ENCODE measurements at regions not wholly inside any gene's neighbourhood (a gene's known extent, or its start where the extent isn't known, plus 50 kb on each side); places are given as distances from the start of the nearest gene placed in this dataset.

DNA sequence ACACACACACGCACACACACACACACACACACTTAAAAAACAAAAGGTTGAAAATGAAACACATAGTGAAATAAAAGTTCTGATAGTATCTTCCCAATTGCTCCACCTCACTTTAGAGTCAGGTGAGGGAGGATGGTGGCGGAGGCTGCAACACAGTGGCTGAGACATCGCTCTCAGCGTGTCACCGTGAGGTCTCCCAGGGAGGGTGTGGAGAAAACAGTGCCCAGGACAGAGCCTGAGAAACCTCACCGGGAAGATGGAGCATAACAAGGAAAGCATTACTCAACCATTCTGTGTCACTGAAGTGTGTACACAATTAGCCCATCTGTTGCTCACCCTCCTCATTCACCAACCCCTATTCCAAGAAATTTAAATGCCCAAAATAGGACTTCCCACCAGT, 111.4 kb upstream of the USP29 start:
- Histone ChIP-seq H3K4me2 (ENCODE audit: low read length) (no peak overlapping the region), H3K9me2 (ENCODE audit: insufficient read depth) (no peaks in the 10 kb centered on the region), H3K27me3 (ENCODE audit: insufficient read depth, low read length) (no peaks in the 10 kb centered on the region), H3K9ac (ENCODE audit: low read length) (no peak overlapping the region), H3K79me2 (ENCODE audit: insufficient read depth, low read length) (no peaks in the 10 kb centered on the region), H4K20me1 (ENCODE audit: insufficient read depth) (no peaks in the 10 kb centered on the region), H3K4me1 (ENCODE audit: control insufficient read depth in 1 of 2, insufficient read depth in 2 of 2, low read length in 2 of 2) (no peaks in the 10 kb centered on the region), H3K27ac (ENCODE audit: low read depth, low read length) (no peak overlapping the region), H3K4me3 (replicated peaks in 1 of 2; ENCODE audit: low read depth in 1 of 2, low read length in 2 of 2) (no peak overlapping the region), H2AFZ (ENCODE audit: low read depth, low read length, poor library complexity, severe bottlenecking) (no peak overlapping the region), H3K9me3 (ENCODE audit: control insufficient read depth in 1 of 2, insufficient read depth in 1 of 2, low read depth in 1 of 2, low read length in 2 of 2) (peaks cover 3 to 13% of the 10 kb centered on the region in 2 experiments; a peak in 2 of 4 replicates), H3K36me3 (ENCODE audit: control insufficient read depth in 1 of 2, insufficient read depth in 2 of 2, low read length in 2 of 2) (no peaks in the 10 kb centered on the region)
- intact Hi-C loops (cut with micrococcal nuclease), result no loop called here
- BruUV-seq (replicated peaks), result no TSS peak
- ATAC-seq (no peak), DNase-seq (ENCODE audit: low read depth, low spot score) (no peak)
- TF ChIP-seq TCF7L2 (IDR thresholded peaks at IDR 0.05; ENCODE audit: borderline replicate concordance, extremely low read depth, insufficient read depth, insufficient read length) (no peak), ZFX (IDR thresholded peaks at IDR 0.05) (no peak), EGR1 (IDR thresholded peaks at IDR 0.05; ENCODE audit: low read depth) (no peak), JUND (IDR thresholded peaks at IDR 0.05) (no peak), SRF (IDR thresholded peaks at IDR 0.05; ENCODE audit: low read depth) (no peak), SP1 (IDR thresholded peaks at IDR 0.05; ENCODE audit: low read depth) (no peak), RAD21 (IDR thresholded peaks at IDR 0.05; ENCODE audit: low read depth) (no peak), FOSL1 (IDR thresholded peaks at IDR 0.05; ENCODE audit: low read depth) (no peak), CBX3 (IDR thresholded peaks at IDR 0.05; ENCODE audit: low read depth) (no peak), POLR2AphosphoS5 (IDR thresholded peaks at IDR 0.05; ENCODE audit: low read depth, low read length) (no peak), EZH2 (IDR thresholded peaks at IDR 0.05) (no peak), EZH2phosphoT487 (IDR thresholded peaks at IDR 0.05; ENCODE audit: borderline replicate concordance) (no peak)
- TF ChIP-seq, protein P1, sequence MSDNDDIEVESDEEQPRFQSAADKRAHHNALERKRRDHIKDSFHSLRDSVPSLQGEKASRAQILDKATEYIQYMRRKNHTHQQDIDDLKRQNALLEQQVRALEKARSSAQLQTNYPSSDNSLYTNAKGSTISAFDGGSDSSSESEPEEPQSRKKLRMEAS (IDR thresholded peaks at IDR 0.05), result no peak
- TF ChIP-seq, protein P2, sequence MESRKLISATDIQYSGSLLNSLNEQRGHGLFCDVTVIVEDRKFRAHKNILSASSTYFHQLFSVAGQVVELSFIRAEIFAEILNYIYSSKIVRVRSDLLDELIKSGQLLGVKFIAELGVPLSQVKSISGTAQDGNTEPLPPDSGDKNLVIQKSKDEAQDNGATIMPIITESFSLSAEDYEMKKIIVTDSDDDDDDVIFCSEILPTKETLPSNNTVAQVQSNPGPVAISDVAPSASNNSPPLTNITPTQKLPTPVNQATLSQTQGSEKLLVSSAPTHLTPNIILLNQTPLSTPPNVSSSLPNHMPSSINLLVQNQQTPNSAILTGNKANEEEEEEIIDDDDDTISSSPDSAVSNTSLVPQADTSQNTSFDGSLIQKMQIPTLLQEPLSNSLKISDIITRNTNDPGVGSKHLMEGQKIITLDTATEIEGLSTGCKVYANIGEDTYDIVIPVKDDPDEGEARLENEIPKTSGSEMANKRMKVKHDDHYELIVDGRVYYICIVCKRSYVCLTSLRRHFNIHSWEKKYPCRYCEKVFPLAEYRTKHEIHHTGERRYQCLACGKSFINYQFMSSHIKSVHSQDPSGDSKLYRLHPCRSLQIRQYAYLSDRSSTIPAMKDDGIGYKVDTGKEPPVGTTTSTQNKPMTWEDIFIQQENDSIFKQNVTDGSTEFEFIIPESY (IDR thresholded peaks at IDR 0.05; ENCODE audit: extremely low read depth, insufficient replicate concordance, low read length), result no peak
- TF ChIP-seq, protein P3, sequence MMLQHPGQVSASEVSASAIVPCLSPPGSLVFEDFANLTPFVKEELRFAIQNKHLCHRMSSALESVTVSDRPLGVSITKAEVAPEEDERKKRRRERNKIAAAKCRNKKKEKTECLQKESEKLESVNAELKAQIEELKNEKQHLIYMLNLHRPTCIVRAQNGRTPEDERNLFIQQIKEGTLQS (IDR thresholded peaks at IDR 0.05), result no peak
- TF ChIP-seq, protein P4, sequence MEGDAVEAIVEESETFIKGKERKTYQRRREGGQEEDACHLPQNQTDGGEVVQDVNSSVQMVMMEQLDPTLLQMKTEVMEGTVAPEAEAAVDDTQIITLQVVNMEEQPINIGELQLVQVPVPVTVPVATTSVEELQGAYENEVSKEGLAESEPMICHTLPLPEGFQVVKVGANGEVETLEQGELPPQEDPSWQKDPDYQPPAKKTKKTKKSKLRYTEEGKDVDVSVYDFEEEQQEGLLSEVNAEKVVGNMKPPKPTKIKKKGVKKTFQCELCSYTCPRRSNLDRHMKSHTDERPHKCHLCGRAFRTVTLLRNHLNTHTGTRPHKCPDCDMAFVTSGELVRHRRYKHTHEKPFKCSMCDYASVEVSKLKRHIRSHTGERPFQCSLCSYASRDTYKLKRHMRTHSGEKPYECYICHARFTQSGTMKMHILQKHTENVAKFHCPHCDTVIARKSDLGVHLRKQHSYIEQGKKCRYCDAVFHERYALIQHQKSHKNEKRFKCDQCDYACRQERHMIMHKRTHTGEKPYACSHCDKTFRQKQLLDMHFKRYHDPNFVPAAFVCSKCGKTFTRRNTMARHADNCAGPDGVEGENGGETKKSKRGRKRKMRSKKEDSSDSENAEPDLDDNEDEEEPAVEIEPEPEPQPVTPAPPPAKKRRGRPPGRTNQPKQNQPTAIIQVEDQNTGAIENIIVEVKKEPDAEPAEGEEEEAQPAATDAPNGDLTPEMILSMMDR (IDR thresholded peaks at IDR 0.05 in 2 of 3, conservative IDR thresholded peaks at IDR 0.05 in 1 of 3; ENCODE audit: borderline replicate concordance in 1 of 3, insufficient read depth in 1 of 3, low read depth in 2 of 3, low read length in 2 of 3), result no peak
- CTCF ChIA-PET, result no interaction called here
- POLR2A ChIA-PET, result no interaction called here
- RAD21 ChIA-PET (ENCODE audit: low non-redundant PET in 1 of 2, low total read pairs in 2 of 2, uncharacterized antibody in 2 of 2, unreplicated experiment in 2 of 2), result no interaction called here
